GM19025 (cell line): ENCODE measurements at regions not wholly inside any gene's neighbourhood (a gene's known extent, or its start where the extent isn't known, plus 50 kb on each side); places are given as distances from the start of the nearest gene placed in this dataset.
"Not testable (repeated sequence)": the region's sequence is repeated elsewhere in the genome, so short reads cannot be mapped to it uniquely, and the experiment has no call there.

ENCODE experiments used
- ATAC-seq: cut with Tn5 transposase; IDR thresholded peaks from one replicate; pipeline ENCODE4 v1.9.1; 2021; ENCODE audit warnings: mild to moderate bottlenecking, low read depth, moderate library complexity; ENCODE audit not compliant: unreplicated experiment

DNA sequence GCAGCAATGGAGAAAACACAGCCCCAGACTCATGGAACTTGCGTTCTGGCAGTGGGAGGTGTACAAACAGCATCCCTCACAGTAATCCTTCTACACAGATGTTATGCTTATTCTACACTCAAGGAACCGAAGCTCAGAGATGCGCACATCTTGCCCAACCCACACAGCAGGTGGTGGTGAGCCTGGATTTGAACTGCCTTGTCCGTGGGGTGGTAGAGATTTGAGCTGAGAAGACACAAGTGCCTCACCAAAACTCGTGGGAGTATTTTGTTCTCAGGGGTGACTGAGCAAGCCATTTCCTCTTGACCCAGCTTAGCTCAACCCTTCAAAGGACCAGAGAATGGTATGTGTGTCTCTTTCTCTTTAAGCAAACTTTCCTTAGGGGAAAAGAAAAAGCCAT lies 121.8 kb downstream of the NPIPB11 start:
- not testable (repeated sequence) for ATAC-seq

DNA sequence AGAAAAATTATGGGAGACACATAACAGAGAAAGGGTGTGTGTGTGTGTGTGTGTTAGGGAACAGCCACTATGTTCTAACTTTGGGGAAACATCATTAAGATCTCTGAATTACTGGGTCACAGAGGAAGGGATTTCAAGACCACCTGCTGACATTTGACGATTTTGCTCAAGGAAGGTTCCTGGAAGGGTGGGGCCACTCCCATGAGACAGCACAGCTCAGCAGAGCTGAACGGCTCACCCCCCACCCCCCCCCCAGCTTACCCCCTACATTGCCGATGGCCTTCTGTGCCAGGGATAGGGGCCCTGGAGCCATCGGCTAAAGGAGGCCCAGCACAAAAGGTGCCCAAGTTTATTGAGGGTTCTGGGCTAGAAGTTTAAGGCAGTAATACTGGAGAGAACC lies 122.4 kb downstream of the NPIPB11 start:
- ATAC-seq, result not testable (repeated sequence)

DNA sequence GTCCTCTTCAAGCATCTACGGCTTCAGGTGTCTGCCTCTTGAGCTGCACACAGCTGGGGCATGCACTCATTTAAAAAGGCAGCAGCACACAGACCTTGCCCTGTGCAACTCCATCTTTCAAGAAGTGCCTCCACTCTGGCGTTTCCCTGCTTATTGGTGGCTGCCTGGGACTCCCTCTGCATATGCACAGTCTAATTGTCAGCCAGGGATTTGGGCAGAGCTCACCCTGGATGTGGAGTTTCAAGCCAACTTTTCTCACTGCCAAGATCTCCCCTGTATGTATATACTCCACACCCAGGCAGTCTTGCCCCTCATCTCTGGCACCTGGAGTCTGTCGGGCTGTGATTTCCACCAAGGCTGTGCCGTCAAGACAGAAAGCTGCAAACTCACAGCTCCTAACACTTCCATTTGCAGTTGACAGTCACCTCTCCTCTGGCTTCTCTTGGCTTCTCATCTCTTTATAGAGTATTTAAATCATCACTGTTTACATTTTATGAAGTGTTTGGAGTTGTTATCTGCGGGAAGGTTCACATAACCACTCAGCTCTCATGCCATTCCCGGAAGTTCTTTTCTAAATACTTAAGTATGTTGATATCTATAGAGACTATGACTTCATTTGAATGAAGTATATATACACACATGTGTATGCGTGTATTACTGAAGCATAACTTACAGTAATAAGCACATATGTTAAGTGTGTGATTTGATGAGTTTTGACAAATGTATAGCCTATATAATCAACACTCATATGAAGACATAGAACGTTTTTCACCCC lies 128.2 kb downstream of the NPIPB11 start:
- ATAC-seq, result not testable (repeated sequence)

DNA sequence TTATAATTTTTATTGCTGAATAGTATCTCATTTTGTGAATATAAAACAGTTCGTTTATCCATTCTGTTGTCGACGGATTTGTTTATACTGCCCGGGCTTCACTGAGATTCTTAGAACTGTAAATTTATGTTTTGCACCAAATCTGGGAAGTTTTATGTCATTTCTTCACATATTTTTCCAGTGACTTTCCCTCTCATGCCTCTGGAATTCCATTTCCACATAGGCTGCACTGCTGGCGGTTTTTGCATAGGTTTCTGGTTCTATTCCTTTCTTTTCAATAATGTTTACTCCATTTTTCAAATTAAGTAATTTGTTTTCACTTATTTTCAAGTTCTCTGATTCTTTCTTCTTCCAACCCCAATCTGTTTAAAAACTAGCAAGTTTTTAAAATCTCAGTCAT lies 130.1 kb downstream of the NPIPB11 start:
- ATAC-seq, result not testable (repeated sequence)

DNA sequence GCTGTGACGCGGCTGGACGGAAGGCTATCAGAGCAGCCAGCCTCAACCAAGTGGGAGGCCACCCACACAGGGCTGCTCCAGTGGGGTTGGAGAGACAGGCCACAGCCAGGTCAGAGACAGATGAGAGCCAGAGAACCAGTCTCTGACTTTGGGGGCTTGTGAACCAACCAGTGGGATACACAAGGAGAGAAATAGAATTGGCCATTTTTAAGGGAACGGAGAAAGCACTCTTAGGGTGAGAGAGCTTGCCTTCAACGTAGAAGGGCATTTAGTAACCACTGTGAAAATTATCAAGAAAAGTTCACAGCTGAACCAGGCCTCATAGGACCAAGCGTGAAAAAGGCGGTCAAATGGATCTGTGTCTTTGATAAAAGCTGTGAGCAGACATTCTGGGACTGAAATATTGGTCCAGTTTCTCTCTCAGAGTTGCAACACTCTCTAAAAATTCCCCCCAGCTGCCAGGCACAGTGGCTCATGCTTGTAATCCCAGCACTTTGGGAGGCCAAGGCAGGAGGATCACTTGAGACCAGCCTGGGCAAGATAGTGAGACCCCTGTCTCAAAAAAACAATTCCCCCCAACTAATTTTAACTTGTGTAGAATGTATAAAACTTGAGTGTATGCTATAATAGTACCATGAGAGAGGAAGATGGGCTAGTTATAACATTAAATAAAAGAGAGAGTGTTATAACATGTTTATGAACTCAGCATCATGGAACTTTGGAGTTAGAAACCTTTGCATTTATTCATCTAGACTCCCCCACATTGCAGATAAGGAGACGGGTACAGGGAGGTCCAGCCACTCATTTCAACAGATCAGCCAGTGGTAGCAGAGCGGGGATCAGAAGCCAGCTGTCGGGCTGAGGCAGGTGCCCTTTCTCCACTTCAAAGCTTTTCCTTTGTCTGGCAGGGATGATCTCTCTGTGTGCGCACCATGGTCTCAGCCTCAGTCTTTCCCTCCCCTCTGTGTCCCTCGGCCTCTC lies 132.2 kb downstream of the NPIPB11 start:
- ATAC-seq, result not testable (repeated sequence)

DNA sequence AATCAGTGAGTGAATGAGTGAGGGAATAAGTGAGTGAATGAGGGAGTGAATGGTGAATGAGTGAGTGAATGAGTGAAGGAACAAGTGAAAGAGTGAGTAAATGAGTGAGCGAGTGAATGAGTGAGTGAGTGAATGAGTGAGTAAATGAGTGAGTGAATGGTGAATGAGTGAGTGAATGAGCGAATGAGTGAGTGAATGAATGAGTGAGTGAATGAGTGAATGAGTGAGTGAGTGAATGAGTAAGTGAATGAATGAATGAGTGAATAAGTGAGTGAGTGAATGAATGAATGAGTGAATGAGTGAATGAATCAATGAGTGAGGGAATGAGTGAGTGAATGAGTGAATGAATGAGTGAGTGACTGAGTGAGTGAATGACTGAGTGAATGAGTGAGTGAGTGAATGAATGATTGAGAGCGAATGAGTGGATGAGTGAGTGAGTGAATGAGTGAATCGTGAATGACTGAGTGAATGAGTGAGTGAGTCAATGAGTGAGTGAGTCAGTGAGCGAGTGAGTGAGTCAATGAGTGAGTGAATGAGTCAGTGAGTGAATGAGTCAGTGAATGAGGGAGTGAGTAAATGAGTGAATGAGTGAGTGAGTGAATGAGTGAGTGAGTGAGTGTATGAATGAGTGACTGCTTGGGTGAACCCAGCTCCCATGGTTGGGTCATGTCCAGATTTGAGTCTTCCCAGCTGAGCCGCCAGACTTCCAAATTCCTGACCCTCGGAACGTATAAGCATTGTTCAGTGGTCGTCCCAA lies 133.0 kb downstream of the NPIPB11 start:
- not testable (repeated sequence) for ATAC-seq

DNA sequence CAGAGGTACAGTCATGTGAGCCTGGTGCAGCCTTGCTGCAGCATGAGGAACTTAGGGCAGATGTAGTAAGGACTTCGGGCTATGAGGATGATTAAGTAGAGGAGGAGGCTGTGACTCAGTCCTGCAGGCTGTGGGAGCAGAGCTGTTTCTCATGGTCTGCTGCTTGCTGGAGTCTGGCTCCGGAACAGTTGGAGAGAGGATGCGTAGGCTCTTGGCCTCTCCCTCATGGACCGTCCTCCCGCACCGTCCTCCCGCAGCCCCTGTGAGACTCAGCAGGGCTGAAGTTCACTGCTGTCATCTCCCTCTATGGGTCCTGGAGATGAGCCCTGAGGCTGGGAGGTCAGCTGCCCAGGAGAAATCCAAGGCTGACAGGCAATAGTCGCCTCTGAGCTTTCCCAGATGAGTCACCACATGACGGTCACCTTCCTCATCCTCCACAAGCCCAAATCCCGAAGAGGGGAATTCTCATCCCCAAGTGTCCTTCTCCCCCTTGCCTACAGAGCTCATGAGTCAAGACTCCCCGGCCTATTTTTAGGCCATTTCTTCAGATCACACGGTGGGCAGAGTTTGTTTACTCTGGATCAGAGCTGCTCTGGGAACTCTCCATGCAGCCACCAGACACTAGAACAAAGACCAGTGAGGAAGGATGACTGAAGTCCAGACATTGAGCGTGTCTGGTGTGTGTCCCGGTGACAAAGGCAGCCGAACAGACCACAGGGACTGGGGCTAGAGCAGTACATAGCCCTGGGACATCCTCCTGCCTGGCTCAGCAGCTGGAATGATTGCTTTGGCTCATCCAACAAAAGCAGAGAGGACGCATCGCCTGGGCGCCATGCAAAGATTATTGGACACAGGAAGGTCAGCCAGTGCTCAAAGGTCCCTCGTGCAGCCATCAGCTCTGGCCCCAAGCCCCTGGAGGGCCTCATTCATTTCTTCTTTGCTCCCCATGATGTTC lies 134.5 kb downstream of the NPIPB11 start:
- not testable (repeated sequence) for ATAC-seq

DNA sequence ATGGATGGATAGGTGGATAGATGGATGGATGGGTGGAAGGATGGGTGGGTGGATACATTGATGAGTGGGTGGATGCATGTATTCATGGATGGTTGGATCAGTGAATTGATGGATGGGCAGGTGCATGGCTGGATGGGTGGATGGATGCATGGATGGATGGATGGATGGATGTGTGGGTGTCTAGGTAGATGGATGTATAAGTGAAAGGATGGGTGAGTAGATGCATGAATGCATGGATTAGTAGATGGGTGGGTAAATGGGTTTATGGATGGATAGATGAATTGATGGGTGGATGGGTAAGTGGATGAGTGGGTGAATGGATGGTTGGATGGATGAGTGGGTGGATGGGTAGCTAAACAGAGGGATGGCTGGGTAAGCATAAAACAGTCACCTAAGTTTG lies 135.6 kb downstream of the NPIPB11 start:
- ATAC-seq, result not testable (repeated sequence)

DNA sequence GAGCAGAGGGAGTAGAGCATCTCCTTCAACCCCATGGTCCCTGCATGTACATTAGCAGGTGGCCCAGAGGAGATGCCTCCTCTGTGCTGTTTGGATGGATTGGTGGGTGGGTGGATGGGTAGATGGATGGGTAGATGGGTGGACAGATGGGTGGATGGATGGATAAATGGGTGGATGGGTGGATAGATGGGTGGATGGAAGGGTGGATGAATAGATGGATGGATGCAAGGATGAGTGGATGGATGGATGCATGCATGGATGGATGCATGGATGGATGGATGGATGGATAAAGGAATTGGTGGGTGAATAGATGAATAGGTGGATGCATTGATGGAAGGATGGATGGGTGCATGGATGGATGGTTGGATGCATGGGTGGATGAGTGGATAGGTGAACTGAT lies 136.5 kb downstream of the NPIPB11 start:
- not testable (repeated sequence) for ATAC-seq

DNA sequence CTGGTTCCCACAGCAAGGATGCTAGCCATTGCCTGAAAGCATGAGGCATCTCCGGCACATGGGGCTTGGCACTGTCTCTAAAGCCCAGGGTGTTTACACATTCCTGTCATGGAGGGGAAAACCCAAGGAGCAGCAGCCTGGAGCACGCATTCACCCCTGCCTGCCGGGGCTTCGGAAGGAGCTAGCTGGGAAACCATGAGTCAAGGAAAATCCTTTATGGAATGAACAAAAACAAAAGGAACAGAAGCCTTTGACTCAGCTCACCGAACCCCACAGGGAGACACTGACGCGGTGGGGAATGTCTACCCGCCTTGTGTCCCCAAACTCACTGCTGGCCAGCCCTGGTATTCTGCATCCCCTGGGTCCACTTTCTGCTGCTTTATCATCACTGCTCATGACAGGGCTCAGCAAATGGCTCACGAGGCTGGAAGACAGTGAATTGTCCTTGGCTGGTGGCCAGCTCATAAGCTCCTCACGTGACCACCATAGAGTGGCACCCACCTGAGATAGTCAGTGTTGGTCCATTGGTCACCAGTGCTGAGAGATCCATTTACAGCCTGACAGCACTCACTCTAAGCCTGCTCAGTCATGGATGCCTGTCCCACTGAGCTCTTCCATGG lies 137.2 kb downstream of the NPIPB11 start:
- not testable (repeated sequence) for ATAC-seq

DNA sequence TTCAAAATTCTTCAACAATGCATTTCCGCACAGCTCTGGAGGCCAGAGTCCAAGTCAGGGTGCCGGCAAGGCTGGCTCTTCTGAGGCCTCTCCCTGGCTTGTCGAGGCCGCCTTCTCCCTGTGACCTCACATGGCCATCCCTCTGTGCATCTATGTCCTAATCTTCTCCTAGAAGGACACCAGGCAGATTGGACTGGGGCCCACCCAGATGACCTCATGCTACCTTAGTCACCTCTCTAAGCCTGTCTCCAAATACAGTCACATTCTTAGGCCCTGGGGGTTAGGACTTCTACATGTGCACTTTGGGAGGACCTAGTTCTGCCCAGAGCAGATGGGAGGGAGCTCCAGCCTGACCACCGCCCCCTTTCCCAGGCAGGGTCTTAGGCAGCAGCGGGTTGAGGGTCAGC lies 137.7 kb downstream of the NPIPB11 start:
- ATAC-seq, result not testable (repeated sequence)

DNA sequence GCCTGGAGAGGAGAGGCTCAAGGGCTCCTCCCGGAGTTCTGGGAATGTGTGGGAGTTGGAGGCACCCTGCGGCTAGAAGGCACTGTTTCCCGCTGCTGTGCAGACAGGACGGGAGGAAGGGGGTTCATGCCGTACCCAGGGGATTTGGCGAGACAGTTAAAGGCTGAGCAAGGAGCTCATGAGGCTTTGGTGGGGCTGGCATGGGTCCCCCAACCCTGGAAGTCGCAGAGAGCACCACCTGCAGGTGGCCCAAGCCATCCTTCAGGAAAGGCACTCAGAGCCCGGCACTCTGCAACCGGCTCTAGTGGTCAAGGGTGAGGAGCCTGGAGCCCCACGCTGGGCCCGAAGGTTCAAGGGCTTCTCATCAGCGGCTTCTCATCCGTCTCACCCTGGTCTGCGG lies 138.2 kb downstream of the NPIPB11 start:
- not testable (repeated sequence) for ATAC-seq

DNA sequence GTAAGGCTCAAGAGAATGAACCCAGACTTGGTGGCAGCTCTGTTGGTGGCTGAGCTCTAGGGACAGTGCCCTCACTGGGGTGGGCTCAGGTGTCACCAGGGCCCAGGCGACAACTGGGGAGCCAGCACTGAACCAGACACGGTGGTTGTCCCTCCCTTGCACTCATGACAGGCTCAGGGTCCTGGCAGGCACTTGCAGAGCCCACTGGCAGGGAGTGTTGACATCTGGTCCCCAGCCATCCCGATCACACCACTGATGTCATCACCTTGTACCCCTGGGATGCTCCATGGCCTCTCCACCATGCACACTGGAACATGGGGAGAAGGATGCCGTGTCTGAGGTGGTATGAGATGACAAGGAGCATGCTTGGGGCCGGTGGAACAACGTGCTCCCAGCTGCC lies 138.6 kb downstream of the NPIPB11 start:
- ATAC-seq, result not testable (repeated sequence)

DNA sequence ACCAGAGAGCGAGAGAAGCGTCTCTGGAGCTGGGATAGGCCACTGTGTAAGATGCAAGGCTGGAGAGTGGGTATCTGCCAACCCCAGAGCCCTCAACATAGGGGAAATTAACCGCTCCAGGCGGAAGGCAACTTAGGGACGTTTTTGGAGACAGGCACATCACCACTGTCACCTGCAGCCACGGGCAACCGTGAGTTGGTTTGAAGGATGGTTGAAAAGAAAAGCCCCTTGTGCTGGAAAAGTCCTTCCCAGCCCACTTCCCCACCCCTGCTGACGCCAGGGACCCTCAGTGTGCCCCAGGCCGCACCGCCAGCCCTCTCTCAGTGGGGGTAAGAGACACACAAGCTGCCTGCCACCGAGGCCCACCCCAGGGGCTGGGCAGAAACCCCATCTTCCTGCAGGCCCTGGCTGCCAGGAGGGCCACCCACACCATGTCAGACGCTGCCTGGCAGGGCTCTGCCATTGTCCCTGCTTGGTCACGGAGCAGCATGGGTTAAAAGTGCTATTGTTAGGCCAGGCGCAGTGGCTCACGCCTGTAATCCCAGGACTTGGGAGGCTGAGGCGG lies 139.4 kb downstream of the NPIPB11 start:
- ATAC-seq, result not testable (repeated sequence)

DNA sequence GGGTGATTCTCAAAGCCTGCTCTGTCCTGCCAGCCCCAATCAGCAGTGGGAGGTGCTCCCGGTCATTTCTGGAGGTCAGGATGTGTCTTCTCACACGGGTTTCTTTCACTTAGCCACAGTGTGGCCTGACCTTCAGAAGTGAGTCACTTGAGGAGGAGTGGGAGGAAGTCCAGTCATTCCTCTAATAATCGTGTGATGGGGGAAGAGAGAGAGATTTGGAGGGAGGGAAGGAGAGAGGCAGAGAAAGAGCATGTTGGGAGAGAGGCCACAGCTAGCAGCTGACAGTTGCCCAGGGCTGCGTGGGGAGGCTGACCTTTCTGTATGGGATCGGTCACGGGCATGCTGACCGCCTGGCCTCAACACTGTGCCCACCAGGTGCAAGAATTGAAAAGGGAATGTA lies 139.9 kb downstream of the NPIPB11 start:
- ATAC-seq, result not testable (repeated sequence)

DNA sequence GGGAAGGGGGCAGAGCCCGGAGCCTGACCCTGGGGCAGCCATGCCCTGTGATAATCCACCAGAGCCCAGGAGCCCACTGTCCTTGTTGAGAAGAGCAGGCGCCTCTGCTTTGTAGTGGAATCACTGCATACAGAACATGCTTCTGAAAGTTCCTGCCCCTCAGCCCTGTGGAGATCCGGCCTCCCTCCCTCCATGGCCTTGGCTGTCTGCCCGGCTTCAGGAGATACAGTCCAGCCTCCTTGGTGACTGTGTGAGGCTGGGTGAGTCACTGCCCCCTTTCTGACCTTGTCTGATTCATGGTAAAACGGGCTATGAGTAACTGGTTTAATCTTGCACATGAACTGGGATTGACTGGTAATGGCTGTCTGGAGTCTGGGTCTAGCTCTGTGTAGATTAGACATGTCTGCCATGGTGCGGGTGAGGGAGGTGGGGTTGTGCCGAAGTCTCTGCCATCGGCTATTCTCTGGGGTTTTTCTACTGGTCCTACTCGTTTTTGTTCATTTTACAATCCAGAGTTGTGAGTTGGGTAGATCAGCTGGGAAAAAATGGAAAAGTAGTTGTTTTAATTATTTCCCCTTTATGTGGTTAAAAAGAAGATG lies 141.2 kb downstream of the NPIPB11 start:
- not testable (repeated sequence) for ATAC-seq

DNA sequence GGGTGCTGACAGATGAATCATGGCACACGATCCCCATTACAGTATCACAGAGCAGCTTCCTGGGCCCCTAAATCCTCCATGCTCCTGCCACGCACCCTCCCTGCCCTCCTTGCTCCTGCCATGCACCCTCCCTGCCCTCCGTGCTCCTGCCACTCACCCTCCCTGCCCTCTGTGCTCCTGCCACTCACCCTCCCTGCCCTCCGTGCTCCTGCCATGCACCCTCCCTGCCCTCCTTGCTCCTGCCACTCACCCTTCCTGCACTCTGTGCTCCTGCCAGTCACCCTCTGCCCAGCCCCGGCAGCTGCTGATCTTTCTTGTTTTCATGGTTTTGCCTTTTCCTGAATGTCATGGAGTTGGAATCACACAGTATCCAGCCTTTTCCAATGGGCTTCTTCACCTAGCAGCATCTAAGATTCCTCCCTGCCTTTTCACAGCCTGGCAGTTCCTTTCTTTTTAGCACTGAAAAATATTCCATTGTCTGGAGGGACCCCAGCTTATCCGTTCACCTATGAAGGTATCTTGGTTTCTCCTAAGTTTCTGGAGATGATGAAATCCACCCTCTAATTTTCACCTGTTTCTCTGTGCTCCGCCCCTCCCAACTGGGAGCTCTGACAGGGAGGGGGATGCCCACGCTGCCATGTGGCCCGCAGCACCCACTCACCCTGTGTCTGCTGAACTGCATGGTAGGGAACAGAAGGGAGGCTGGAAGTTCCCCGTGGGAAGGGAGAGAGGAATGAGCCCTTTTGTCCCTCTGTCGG lies 142.3 kb downstream of the NPIPB11 start:
- ATAC-seq, result not testable (repeated sequence)
